Stimulated activated CD8-positive, alpha-beta memory T cell treated with anti-CD3 and anti-CD28 coated beads, Interleukin-4, amount 100 ng/mL, for 48 hours (primary cell): ENCODE measurements at regions not wholly inside any gene's neighbourhood (a gene's known extent, or its start where the extent isn't known, plus 50 kb on each side); places are given as distances from the start of the nearest gene placed in this dataset.

Experiments used
- DNase-seq: peaks from one replicate; pipeline ENCODE4 v3.0.0-alpha.2; 2020

DNA sequence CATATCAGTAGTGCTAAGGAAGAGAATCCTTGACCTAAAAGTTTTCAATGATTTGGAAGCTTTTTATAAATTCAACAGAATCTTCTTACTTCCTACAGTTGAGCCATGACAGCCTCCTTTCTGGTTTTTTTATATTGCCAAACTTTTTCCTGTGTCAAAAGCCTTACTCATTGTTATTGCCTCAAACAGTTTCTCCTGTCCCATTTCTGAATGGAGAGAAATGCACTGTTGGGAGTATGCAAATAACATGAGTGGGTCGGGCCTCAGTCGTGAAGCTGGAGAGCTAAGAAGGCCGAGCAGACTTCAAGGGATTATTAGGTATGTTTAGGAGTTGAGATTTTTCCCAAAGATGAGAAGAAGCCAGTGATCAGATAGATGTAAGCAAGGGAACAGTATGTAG, 766.4 kb upstream of the KLHL1 start:
- no peak for DNase-seq

DNA sequence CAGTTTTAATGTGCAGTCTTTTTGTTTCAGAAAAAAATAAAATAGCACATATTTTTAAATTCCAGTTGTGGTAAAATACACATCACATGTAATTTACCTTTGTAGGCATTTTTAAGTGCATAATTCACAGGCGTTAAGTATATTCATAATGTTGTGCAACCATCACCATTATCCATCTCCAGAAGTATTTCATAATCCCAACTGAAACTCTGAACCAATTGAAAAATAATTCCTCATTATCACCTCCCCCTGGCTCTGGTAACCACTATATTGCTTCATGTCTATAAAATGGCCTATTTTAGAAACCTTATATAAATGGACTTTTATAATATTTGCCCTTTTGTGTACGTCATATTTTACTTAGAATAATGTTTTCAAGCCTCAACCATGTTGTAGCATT, 756.5 kb upstream of the KLHL1 start:
- no peak for DNase-seq

DNA sequence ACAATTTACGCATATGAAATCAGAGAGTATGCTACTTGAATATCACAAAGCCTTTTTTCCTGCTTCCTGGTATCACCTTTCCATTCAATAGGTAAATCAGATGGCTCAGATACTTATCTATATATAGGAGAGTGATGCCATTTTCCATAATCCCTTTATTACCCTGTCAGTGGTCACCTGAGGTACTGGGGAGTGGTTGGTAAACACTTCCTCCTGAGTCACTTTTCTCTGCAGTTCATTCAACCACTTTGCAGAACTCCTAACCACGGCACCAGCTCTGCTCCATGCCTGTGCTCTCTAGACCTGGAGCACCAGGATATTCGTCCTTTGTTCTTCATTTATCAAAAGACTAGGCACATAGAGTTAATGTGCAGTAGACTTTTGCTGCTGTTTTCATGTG, 748.5 kb upstream of the KLHL1 start:
- DNase-seq: no peak

DNA sequence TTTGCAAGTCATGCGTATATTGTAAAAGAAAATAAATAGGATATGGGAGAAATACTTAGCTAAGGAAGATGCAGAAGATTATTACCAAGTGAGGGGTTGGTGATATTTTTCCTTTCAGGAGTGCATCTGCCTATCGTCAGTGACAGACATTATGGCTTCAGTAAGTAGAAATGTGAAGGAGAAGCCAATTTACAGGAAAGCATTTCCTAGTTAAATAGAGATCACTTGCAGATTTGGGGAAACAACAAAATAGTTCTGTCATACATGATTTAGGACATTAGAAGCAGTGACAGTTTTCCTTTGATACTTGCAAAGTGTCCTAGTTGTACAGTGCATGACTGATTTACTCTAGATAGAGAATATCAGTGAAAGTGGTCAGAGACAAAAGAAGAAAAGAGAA, 747.8 kb upstream of the KLHL1 start:
- DNase-seq: no peak

DNA sequence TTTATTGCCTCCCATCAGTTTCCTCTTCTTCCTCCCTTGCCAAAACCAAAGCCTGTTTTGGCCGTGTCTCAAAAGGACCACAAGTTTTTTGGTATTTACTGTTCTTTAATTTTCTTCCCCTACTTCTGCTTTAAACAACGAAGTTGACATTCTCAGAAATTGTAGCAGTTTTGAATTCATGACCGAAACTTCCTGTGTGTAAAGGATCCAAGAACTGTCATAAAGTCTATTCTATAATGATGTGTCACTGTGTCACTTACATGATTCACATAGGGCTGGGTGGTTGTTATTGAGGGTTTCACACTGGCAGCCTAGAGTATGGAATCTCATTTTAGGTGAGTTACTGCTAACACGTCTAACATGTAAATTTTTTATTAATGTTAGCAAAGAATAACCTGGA, 741.0 kb upstream of the KLHL1 start:
- no peak for DNase-seq

DNA sequence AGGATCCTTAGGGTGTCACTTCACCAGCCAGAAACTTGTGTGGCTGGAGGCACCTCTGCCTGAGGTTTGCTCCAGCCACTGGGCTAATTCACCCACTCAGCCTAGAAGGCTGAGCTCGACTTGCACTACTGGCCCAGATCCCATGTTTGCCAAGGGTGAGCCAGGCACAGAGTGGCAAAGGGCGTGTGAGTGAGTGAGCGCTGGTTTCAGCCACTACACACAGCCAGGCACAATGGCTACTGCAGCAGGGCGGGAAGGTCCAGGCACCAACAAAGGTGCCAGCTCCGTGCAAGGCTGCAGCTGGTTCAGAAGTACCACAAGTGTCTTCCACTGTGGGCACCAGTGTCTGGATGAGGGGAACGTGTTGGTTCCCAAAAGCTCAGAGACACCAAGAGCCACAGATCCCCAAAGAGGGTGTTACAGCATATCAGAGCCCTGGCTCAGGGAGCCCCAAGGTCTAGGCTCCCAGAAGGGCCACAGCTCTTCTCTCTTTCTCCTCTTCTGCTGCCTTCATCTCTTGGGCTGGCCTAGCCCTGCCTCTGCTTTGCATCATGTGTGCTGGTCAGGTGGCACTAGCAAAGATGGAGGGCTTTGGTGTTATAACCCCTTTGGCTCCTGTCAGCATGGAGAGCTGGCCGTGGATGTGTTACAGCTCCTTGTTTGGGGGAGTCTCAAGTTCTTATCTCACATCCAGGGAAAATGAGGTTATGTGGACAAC, 736.3 kb upstream of the KLHL1 start:
- DNase-seq: no peak

DNA sequence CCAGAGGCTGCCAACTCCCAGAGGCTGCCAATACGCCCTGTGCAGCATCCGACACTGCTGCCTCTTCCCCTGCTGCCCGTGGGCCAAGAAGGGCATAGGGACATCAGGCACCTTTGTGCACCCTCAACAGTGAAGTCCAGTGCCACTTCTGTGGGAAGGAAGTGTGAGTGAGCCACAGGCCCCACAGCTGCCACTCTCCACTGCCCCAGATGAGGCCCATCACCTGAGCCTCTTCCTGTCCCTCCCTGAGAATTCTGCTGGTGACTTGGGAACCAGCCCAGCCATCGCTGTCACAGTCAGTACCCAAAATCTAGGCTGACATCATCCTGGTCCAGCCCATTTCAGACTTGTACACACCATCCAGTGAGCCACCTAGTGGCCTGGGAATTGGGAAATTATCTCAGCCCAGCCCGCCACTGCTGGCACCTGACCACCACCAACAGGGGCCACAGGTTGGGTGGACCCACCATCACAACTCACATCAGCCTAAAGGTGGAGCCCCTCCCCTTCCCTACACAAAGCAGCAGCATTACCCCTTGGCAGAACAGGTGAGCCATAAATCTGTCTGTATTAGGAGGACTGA, 733.9 kb upstream of the KLHL1 start:
- DNase-seq: no peak

DNA sequence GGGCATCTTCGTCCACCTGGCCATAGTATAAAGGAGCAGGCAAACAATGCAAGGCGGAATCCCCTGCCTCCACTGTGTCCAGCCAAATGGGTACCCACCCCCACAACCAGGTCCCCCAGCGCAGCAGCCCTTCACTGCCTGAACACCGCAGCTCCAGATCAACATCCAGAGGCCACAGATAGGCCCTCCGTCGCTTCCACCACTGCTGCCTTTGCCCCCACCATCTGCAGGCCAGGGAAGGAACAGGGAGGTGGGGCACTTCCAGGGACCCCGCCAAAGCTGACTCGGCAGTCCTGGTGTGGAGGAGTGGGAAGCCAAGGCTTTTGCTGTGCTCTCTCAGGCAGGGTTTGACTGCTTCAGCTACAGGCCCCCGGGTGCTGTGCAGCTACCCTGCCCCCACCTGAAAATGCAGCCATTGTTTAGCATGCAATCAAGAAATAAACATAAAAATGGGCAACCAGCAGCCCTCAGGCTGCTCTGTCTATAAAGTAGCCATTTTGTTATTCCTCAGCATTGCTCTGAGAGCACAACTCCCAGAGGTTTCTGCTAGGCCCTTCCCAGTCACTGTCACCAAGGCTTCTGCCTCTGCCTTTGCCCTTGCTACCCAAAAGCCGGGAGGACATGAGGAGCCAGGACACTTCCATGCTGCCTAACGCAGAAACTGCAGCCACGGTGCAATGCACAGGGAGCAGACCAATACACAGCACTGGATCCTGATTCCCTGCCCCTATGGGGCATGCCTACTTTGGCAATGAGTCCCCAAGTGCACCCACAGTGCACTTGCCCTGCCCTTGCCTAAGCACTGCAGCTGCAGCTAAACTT, 733.2 kb upstream of the KLHL1 start:
- no peak for DNase-seq

DNA sequence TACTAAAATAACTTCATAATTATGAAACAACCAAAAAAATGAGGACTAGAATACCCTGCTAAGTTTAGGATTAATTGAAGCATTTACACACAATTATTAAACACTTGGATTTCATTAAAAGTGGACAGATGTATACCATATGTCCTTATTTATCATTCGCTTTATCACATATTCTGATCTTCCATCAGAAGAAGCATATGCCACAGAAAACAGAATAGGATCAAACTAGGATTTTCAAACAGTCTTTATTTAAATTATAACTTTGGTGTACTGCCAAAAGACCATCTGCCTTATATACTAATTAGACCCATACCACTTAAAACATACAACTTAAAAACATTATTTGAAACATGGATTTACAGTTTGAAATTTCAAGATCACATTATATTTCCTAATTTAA, 727.1 kb upstream of the KLHL1 start:
- DNase-seq: no peak

DNA sequence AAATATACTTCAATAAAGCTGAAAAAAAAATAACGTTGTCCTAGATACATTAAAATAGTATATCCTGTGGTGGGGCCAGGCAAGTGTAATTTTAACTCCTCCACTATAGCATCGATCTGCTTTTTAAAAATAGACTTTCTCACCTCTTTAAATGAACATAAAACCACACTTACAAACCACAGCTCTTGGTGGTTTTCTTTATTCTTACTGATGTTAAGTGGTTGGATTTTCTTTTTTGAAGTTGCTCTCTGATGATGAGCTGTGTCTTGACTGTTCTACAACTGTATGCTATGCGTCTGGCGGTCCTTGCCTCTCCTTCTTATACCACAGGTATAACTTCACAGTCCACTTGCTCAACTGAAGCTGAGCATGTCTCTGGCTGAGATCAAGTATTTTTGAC, 721.5 kb upstream of the KLHL1 start:
- DNase-seq: no peak

DNA sequence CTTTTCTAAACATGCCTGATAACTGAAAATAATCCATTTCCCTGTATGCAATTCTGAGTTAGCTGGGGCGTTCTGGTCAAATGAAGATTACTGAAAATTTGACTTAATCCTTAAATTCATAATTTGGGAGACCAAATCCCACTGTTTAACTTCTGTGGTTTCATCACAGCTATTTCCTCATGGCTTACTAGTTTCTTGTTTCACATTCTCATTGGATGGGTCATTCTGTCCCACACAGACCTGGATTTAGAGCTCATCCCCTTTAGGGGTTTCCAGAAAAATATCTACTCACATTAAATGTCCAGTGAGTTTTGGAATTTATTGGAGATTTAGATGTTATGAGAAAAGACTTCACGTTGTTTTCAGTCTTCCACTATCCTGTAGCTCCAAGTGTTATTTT, 709.3 kb upstream of the KLHL1 start:
- DNase-seq: no peak

DNA sequence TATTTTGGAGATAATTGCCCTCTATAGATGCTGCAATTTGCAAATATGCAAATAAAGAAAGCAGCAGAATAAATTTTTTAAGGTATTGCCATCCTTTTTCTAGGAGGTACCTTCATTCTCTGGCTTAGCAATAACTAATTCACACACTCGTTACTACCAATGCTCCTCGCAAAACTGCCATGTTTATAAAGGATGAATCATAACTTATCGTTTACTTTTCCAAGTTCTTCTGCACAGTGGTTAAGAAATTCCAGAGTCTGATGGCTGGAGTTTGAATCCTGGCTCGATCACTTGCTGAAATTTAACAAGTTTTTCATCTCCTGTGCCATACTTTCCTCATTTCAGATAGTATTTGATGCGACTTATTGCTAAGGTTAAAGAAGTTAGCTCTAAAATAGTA, 708.6 kb upstream of the KLHL1 start:
- no peak for DNase-seq

DNA sequence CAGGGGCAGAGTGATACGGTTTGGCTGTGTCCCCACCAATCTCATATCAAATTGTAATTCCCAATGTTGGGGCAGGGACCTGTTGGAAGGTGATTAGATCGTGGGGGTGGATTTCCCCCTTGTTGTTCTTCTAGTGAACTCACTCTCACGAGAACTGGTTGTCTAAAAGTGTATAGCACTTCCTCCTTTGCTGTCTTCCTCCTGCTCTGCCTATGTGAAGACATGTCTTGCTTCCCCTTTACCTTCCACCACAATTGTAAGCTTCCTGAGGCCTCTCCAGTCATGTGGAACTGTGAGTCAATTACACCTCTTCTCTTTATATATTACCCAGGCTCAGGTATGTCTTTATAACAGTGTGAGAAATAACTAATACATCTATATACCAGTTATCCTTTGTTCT, 706.4 kb upstream of the KLHL1 start:
- DNase-seq: no peak

DNA sequence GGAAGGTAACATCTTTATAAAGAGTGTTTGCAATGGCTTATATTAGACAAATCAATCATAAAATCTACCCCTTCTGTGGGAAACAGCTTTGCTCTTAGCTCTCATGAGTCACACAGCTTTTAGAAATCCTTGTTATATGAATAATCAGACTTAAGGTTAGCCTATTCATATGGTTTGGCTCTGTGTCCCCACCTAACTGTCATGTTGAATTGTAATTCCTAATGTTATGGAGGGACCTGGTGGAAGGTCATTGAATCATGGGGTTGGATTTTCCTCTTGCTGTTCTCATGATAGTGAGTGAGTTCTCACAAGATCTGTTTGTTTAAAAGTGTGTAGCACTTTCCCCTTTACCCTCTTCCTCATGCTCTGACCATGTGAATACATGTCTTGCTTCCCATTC, 704.2 kb upstream of the KLHL1 start:
- no peak for DNase-seq

DNA sequence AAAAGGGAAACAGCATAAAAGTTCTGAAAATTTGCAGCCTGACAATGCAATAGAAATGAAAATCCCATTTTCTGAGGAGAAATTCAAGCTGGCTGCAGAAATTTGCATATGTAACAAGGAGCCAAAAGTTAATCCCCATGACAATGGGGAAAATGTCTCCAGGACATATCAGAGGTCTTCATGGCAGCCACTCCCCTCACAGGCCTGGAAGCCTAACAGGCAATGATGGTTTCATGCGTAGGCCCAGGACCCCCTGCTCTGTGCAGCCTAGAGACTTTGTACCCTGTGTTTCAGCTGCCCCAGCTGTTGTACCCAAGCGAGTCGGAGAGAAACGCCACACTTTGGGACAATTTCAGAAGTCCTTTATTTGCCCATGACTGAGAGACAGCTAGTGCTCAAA, 701.3 kb upstream of the KLHL1 start:
- no peak for DNase-seq

DNA sequence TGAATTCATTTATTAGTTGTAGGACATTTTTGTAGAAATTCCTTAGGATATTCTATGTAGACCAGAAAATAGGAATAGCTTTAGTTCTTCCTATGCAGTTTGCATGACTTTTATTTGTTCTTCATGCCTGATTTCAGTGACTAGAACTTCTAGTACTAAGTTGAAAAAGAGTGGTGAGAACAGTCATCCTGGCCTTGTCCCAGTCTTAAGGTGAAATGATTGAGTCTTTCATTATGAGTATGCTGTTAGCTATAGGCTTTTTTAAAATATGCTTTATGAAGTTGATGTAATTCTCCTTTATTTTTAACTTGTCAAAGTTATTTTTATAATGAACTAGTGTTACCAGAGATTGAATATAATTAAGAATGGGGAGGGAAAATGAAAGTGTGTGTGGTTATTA, 690.1 kb upstream of the KLHL1 start:
- no peak for DNase-seq

DNA sequence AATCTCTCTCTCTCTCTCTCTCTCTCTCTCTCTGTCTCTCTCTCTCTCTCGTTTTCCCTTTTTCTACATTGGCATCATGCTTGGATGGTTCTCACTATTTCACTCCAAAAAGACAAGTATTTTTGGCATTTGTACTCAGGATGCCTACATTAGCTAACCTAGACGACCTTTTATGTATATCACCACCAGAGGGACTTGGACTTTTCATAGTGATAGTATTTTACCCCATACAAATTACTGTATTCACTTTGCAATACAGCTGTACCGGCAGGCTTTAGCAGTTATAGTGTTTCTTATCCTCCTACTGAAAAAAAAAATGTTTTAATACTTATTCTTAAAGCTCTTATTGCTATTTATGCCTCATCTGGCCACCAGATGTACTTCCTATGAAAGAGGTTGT, 687.2 kb upstream of the KLHL1 start:
- DNase-seq: no peak

DNA sequence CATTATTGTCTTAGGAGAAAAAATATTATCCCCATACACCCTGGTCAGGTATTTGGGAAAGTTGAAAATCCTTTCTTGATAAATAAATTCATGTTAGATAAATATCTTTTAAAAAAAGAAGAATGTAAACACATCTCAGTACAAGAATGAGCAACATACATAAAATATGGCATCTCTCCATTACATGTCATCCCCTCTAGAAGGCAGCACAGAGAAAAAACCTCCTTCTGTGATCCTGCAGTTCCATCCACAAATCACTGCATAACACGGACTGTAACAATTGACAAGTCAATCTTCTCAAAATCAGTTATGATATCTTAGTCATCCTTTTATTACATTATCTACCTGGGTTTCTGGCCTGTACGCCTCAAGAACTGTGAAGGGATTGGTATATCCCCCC, 683.9 kb upstream of the KLHL1 start:
- no peak for DNase-seq

DNA sequence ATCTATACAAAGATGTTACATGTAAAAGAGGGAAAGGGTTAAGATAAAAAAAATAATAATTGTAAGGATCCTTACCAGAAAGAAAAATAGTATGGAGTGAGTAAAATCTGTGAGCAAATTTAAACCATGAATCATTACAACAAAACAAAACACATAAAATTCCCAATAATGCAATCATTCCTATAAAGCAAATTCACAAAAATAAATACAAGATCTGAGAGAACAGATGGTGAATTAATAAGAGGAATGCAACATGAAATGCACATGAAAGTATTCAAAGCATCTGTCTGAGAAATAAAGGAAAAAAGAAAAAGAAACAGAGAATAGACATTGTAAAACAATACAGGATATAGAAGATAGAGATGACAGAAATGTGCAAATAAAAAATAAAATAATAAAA, 681.5 kb upstream of the KLHL1 start:
- DNase-seq: no peak

DNA sequence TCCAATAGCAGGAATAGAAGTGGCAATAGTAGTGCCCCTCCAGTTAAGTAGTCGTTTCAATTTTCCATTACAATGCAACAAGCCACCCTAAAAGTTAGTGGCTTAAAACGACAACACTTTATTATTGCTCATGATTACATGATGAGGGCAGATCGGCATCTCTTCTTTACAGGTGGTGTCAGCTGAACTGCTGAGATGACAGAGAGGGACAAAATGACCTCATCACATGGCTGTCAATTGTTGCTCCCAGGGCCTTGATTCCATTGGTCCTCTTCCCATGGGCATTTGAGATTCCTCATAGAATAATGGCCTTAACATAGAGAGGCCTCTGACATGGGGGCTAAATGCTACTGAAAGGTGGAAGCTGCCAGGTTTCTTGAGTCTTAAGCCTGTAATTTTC, 679.8 kb upstream of the KLHL1 start:
- DNase-seq: no peak

DNA sequence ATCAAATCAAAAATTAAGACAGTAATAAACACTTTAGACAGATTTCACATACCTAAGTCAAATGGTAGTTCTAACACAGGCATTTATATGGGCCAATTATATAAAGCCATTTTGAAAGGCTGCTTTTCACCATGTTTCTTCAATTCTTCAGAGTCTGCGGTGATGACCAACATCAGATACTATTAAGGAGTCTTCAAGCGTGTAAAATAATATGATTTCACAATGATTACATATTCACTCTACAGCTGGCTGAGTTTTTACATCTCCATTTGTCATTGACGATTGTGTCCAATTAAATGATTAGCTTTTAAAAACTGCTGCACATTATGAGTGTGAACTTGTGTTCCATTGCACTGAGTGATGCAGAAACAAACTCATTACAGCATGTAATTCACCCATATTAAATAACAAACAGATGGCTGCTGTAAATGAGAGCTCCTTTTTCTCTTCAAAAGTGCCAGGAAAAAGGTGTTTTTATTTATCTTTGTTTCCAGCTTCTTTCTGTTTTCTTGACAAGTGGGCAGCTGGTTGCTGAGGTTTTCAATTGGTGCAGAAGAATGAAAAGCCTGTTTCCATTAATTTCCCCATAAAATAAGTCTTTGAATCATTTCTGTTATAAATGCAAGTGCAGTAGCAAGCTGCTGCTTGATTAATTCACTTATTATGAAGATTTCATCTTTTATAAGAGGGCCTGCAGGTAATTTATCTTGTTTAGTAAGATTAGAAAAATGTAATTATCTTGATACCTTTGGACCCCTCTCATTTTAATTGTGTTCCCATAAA, 676.1 kb upstream of the KLHL1 start:
- no peak for DNase-seq

DNA sequence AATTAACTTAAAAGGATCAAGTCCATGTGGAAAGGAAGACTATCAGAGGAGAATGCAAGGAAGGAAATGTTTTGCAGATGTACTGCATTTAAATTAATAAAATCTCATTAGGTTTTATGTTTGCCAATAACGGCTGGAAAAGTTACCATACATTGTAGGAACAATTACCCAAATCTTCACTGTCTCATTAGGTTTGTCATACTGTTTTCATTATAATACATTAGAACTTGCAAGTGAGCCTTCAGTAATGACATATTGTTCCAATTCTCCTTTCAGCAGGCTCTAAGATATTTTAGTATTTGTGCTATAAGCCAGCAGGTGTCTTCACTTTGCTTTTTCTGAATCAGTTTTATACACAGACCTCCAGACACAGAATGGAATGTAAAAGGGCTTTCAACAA, 661.6 kb upstream of the KLHL1 start:
- no peak for DNase-seq

DNA sequence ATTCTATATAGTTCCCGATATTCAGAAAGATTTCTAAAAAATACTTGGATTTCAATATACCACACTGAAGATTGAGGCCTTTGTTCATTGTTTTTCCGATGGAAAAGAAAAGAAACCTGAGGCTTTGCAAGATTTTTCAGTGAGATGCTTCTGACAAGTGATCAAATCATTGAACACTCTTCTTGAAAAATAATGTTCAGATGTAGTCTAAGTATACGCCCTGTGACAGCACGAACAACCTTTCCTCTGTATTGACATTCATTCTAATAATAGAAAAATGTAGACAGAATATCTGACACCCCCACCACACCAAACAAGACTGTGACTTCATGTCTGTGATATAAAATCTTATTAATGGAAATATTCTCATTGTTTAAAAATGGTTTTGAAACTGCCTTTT, 650.7 kb upstream of the KLHL1 start:
- no peak for DNase-seq

DNA sequence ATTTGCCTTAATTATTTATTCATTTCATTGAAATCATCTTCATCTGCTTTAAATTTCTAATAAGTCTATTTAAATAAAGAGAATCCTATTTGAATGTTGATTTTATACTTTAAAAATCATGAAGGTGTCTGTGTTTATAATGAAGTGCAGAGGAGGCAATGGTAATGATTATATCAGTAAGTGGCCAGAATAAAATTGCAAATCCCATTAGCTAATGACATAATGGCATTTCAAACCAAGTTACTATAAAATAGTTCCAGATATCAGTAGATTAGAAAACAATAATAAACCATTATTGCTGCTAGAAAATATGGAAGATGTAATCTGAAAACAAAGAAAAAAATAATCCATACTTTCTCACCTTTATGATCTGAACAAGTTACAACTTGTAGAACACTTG, 647.8 kb upstream of the KLHL1 start:
- DNase-seq: no peak
